Hematopoietic multipotent progenitor cell treated with erythropoietin and hydrocortisone succinate and interleukin-3 and kit ligand, for 8 days (in vitro differentiated cells): ENCODE measurements at regions not wholly inside any gene's neighbourhood (a gene's known extent, or its start where the extent isn't known, plus 50 kb on each side); places are given as distances from the start of the nearest gene placed in this dataset.
"Not testable (repeated sequence)": the region's sequence is repeated elsewhere in the genome, so short reads cannot be mapped to it uniquely, and the experiment has no call there.

Experiments used
- DNase-seq: peaks from one replicate; pipeline ENCODE4 v3.0.0-alpha.2; 2015

GRCh38 chr18:42486271-42486670 is 531.2 kb downstream of the PIK3C3 start:
- no peak for DNase-seq

DNA sequence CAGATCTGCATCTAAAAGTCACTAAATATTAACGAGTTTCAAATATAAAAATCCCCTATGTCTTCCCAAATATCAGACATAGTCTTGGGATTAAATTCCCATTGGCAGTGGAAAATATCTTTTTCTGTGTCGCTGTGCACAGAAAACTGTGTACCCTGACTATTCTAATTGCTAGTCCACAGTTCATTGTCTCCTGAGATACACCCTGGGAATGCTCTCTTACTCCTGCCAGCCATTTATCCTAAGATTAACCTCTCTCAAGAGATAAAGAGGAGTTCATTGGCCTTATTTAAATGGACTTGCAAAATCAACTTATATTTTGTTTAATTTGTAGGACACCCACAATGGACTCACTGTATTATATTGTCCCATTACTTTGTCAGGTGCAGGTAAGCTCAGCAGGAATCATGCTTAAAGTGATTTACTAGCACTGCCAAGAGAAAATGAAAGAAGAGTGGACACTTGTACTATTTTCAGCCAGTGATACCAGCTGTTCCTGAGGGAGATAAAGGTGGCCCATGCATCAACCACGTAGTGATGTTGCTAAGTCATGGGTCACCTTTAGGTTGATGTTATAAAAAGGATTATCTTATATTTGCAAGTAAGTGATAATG is 553.8 kb downstream of the PIK3C3 start:
- no peak for DNase-seq

- DNase-seq: no peak
These were observed 554.8 kb downstream of the PIK3C3 start for GRCh38 chr18:42509750-42510415.

- DNase-seq: no peak
These were observed 555.5 kb downstream of the PIK3C3 start for GRCh38 chr18:42510540-42510939.

GRCh38 chr18:42513441-42513840 is 558.4 kb downstream of the PIK3C3 start:
- no peak for DNase-seq

GRCh38 chr18:42514512-42514911 is 559.5 kb downstream of the PIK3C3 start:
- no peak for DNase-seq

DNA sequence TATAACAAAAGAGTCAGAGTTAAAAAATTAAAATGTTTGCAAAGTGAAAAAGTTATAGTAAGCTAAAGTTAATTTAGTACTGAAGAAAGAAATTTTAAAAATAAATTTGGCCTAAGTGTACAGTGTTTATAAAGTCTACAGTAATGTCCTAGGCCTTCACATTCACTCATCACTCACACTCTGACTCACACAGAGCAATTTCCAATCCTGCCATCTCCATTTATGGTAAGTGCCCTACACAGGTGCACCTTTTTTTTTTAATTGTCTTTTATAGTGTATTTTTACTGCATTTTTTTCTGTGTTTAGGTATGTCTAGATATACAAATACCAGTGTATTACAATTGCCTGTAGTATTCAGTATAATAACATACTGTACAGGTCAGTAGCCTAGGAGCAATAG is 562.9 kb downstream of the PIK3C3 start:
- no peak for DNase-seq

- not testable (repeated sequence) for DNase-seq
These were observed 563.3 kb downstream of the PIK3C3 start for GRCh38 chr18:42518331-42518730.

DNA sequence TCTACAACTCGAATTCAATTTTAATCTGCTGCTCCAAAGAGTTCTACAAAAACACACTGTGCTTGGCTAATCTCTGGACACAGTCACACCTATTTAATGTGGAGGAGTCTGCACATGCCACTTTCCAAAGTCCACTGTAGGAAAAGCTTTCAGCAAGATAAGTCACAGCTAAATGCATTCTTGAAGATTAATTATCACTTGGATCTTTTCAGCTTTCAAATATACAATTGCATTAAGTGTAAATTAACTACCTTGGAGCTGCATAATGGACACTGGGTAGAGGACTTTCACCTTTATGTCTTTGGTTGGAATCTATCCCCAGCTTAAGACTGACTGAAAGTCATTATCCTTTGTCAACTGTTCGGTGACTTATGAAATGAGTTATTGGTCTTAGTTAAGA is 565.1 kb downstream of the PIK3C3 start:
- no peak for DNase-seq

DNA sequence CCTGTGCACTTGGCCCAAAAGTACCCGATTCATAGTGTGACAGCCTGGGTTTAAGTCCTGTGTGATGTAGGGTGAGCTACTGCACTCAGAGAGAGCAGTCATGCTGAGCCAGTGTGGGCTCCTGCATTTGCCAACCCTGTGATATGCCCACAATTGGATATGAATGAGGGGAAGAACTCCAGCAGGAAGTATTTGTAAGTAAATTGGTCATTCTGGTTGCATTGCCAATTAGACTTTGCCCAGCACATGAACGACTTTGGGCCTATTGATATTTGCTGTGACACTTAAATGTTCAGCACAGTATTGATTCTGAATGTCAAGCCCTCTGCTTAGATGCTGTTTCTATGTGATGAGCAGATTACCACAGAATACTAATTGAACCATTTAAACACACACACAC is 570.9 kb downstream of the PIK3C3 start:
- DNase-seq: no peak

GRCh38 chr18:42527766-42528165 is 572.7 kb downstream of the PIK3C3 start:
- DNase-seq: no peak

DNA sequence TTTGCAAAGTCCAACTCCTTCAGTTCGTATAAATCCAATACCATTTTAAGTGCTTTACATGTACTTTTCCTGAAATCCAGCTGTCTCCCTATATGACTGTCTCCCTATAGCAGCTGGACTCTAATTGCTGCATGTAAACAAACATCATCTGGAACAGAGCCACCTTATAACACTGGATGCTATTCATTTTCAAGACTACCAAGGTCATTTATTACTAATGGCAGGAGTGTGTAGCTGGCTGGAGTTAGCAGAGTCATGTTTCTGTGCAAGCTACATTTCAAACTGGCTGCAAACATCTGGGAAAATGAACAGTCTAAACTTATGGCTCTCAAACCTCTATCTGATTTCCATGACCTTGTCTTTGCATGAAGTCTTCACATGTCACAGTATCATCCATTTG is 575.2 kb downstream of the PIK3C3 start:
- no peak for DNase-seq

GRCh38 chr18:42532119-42532518 is 577.1 kb downstream of the PIK3C3 start:
- DNase-seq: no peak

DNA sequence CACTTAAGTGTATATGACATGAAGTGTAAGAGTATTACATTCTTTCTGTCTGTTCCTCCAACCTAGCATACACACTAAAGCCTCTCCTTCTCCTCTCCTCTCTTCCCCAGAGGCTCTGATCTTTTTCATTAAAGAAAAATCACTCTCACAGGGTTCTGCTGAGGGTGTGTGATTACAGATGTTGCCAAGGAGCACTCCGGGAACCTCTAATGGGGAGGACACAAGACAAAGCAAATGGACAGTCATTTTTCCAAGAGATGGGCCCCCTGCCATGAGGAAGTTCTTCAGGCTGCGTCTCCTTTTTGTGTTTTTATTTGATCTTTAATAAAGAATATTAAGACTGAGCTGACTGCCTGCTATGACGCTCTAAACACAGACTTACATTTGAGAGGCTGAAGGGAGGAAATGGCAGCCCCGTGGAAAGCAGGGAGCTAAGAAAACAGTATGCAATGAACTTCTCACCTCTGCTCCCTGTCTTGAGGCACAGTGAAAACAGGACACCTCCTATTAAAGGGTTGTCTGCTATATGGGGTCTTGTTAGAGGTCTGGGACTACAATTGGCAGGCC is 578.1 kb downstream of the PIK3C3 start:
- DNase-seq: no peak

- DNase-seq: no peak
These were observed 578.6 kb downstream of the PIK3C3 start for GRCh38 chr18:42533616-42534015.

DNA sequence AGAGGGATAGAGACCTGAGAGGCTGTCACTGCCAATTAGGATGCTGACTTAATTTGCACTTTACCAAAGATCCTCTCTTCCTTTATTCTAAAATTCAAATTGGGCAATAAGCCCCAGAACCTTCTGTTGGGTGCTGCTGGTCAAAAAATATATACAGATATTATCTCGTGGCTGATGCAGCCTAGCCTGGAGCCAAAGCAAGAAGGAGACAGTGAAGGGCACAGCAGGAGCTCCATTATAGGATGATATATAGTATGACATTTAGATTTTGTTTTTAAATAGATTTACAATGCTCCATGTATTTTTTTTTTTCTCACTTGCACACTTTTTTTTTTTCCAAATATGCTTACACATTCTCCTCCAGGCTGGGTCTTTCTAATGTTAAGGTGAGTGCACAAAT is 579.3 kb downstream of the PIK3C3 start:
- no peak for DNase-seq

GRCh38 chr18:42536442-42536841 is 579.0 kb downstream of the RIT2 start:
- no peak for DNase-seq

GRCh38 chr18:42537291-42537690 is 578.2 kb downstream of the RIT2 start:
- no peak for DNase-seq

DNA sequence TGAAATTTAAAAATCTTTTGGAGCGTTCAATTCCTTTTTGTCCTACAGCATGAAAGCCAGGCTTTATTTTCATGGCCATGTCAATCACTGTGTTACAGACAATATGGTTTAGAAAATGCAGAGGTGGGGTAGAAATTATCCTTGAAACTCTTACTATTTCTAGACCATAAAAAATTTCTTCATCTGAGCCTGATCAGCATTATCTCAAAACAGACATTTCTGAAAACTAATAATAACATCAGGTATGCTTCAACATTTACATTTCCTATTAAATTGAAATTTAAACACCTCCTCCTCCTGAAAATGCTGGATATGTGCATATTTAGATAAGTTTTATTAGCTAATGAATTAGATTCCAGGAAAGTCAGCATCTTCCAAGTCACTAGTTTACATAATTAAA is 570.6 kb downstream of the RIT2 start:
- DNase-seq: no peak

DNA sequence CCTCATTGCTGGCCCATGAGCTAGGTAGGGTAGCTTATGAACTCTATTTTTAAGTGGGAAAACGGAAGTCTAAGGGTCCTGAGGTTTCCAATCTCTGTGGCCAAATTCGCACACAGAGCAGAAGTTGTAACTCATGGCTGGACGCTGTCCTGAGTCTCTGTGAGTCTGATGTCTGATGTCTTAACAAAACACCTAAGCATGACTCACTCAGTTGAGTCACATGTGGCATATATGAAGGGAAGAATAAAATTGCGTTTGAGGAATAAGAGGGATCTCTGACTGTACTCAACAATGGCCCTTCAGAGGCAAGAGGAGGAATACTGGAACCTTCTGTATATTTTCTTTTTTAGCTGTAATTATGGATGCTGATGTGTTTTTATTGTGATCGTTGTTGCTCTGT is 569.7 kb downstream of the RIT2 start:
- no peak for DNase-seq

GRCh38 chr18:42548493-42548892 is 567.0 kb downstream of the RIT2 start:
- DNase-seq: no peak

DNA sequence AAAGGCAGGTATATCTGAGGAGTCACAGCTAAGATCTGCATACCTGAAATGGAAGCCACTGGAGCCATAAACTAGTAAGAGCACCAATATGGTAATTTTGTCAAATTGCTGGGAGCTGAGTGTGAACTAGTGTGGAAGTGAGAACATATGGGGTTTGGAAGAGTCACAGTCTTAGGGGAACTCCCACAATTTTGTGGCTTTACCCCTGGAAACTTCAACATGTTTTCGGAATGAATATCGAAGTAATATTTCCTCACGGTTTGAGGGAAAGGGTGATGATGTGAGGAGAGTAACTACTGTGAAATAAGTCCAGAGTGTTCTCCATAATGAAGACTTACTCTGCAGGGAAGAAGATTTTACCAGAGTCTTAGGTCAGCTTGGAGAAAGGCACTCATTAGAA is 565.9 kb downstream of the RIT2 start:
- no peak for DNase-seq

DNA sequence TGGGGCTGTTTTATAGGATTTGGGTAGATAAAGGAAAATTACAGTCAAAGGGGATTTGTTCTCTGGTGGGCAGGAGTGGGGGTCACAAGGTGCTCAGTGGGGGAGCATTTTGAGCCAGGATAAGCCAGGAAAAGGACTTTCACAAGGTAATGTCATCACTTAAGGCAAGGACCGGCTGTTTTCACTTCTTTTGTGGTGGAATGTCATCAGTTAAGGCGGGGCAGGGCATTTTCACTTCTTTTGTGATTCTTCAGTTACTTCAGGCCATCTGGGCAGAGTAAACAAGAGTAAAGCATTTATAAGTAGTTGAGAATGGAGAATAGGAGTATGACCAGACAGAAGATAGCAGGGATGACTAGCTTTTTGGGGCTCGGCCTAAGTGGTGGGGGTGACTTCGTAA is 562.9 kb downstream of the RIT2 start:
- not testable (repeated sequence) for DNase-seq

GRCh38 chr18:42559069-42559690 is 556.3 kb downstream of the RIT2 start:
- DNase-seq: no peak
